ENCODE measurements at regions not wholly inside any gene's neighbourhood (a gene's known extent, or its start where the extent isn't known, plus 50 kb on each side); places are given as distances from the start of the nearest gene placed in this dataset.

GRCh38 chr14:26897196-26897595 is 299.4 kb upstream of the NOVA1 start:
- ATAC-seq (ENCODE audit: low read depth): no peak
- TF ChIP-seq CTCF (IDR thresholded peaks at IDR 0.05; ENCODE audit: poor library complexity, severe bottlenecking): no peak
- DNase-seq (ENCODE audit: low spot score): no peak
- Histone ChIP-seq H3K9me3 (ENCODE audit: severe bottlenecking) (no peaks in the 10 kb centered on the region), H3K27me3 (ENCODE audit: insufficient read depth, poor library complexity, severe bottlenecking) (peaks cover 22% of the 10 kb centered on the region), H3K27ac (ENCODE audit: poor library complexity, severe bottlenecking) (no peak overlapping the region), H3K4me1 (ENCODE audit: insufficient read depth, poor library complexity, severe bottlenecking) (no peaks in the 10 kb centered on the region), H3K4me3 (ENCODE audit: severe bottlenecking) (no peak overlapping the region), H3K36me3 (ENCODE audit: low read depth) (no peaks in the 10 kb centered on the region)

- no peaks in the 10 kb centered on the region for H3K4me1 ChIP-seq (ENCODE audit: insufficient read depth, poor library complexity, severe bottlenecking)
- H3K4me3 ChIP-seq (ENCODE audit: severe bottlenecking): no peak overlapping the region
- no peaks in the 10 kb centered on the region for H3K9me3 ChIP-seq (ENCODE audit: severe bottlenecking)
- no peak overlapping the region for H3K27ac ChIP-seq (ENCODE audit: poor library complexity, severe bottlenecking)
- no peak for ATAC-seq (ENCODE audit: low read depth)
- TF ChIP-seq CTCF (IDR thresholded peaks at IDR 0.05; ENCODE audit: poor library complexity, severe bottlenecking): no peak
- no peaks in the 10 kb centered on the region for H3K36me3 ChIP-seq (ENCODE audit: low read depth)
- no peak for DNase-seq (ENCODE audit: low spot score)
- peaks cover 4% of the 10 kb centered on the region for H3K27me3 ChIP-seq (ENCODE audit: insufficient read depth, poor library complexity, severe bottlenecking)
These were observed 307.4 kb upstream of the NOVA1 start for GRCh38 chr14:26905229-26905628.

- DNase-seq (ENCODE audit: low spot score): no peak
- H3K4me3 ChIP-seq (ENCODE audit: severe bottlenecking): no peak overlapping the region
- no peak for ATAC-seq (ENCODE audit: low read depth)
- no peak overlapping the region for H3K27ac ChIP-seq (ENCODE audit: poor library complexity, severe bottlenecking)
- H3K27me3 ChIP-seq (ENCODE audit: insufficient read depth, poor library complexity, severe bottlenecking): peaks cover 13% of the 10 kb centered on the region
- no peaks in the 10 kb centered on the region for H3K9me3 ChIP-seq (ENCODE audit: severe bottlenecking)
- no peak for TF ChIP-seq CTCF (IDR thresholded peaks at IDR 0.05; ENCODE audit: poor library complexity, severe bottlenecking)
- H3K36me3 ChIP-seq (ENCODE audit: low read depth): no peaks in the 10 kb centered on the region
- no peaks in the 10 kb centered on the region for H3K4me1 ChIP-seq (ENCODE audit: insufficient read depth, poor library complexity, severe bottlenecking)
These were observed 316.0 kb upstream of the NOVA1 start for GRCh38 chr14:26913786-26914185.

GRCh38 chr14:26917086-26917485 is 319.3 kb upstream of the NOVA1 start:
- Histone ChIP-seq H3K36me3 (ENCODE audit: low read depth) (no peaks in the 10 kb centered on the region), H3K4me1 (ENCODE audit: insufficient read depth, poor library complexity, severe bottlenecking) (no peaks in the 10 kb centered on the region), H3K9me3 (ENCODE audit: severe bottlenecking) (no peaks in the 10 kb centered on the region), H3K4me3 (ENCODE audit: severe bottlenecking) (no peak overlapping the region), H3K27me3 (ENCODE audit: insufficient read depth, poor library complexity, severe bottlenecking) (peaks cover 25% of the 10 kb centered on the region), H3K27ac (ENCODE audit: poor library complexity, severe bottlenecking) (no peak overlapping the region)
- TF ChIP-seq CTCF (IDR thresholded peaks at IDR 0.05; ENCODE audit: poor library complexity, severe bottlenecking): peak; percentile 61
- ATAC-seq (ENCODE audit: low read depth) (0 out of 3 replicates have a peak, but pooled peaks have one; percentile 36), DNase-seq (ENCODE audit: low spot score) (no peak)

- no peaks in the 10 kb centered on the region for H3K9me3 ChIP-seq (ENCODE audit: severe bottlenecking)
- TF ChIP-seq CTCF (IDR thresholded peaks at IDR 0.05; ENCODE audit: poor library complexity, severe bottlenecking): no peak
These were observed 328.2 kb upstream of the NOVA1 start for GRCh38 chr14:26925876-26926584.

More at GRCh38 chr14:26925876-26926584, 328.2 kb upstream of the NOVA1 start:
- H3K27ac ChIP-seq (ENCODE audit: poor library complexity, severe bottlenecking): no peak overlapping the region
- ATAC-seq (ENCODE audit: low read depth) (no peak), DNase-seq (ENCODE audit: low spot score) (no peak)
- no peaks in the 10 kb centered on the region for H3K4me1 ChIP-seq (ENCODE audit: insufficient read depth, poor library complexity, severe bottlenecking)
- H3K27me3 ChIP-seq (ENCODE audit: insufficient read depth, poor library complexity, severe bottlenecking): peaks cover 28% of the 10 kb centered on the region
- no peak overlapping the region for H3K4me3 ChIP-seq (ENCODE audit: severe bottlenecking)
- H3K36me3 ChIP-seq (ENCODE audit: low read depth): no peaks in the 10 kb centered on the region
